OCI-M2 (cell line): ENCODE measurements at regions not wholly inside any gene's neighbourhood (a gene's known extent, or its start where the extent isn't known, plus 50 kb on each side); places are given as distances from the start of the nearest gene placed in this dataset.

Experiments used
- DNase-seq: peaks from one replicate; lab custom pipeline; 2025; ENCODE audit not compliant: unreplicated experiment; lab: John Stamatoyannopoulos, UW

- no peak for DNase-seq
These were observed 170.9 kb downstream of the SLC6A15 start for GRCh38 chr12:84741692-84742091.

GRCh38 chr12:84741031-84741430 is 171.6 kb downstream of the SLC6A15 start:
- DNase-seq: no peak

GRCh38 chr12:84740602-84741001 is 172.0 kb downstream of the SLC6A15 start:
- no peak for DNase-seq

GRCh38 chr12:84738481-84738972 is 174.1 kb downstream of the SLC6A15 start:
- no peak for DNase-seq

- DNase-seq: no peak
These were observed 179.7 kb downstream of the SLC6A15 start for GRCh38 chr12:84732828-84733340.

GRCh38 chr12:84730561-84731162 is 181.9 kb downstream of the SLC6A15 start:
- DNase-seq: no peak

GRCh38 chr12:84727961-84728360 is 184.6 kb downstream of the SLC6A15 start:
- DNase-seq: peak; percentile 29

GRCh38 chr12:84726780-84727179 is 185.8 kb downstream of the SLC6A15 start:
- DNase-seq: no peak

GRCh38 chr12:84723988-84724387 is 188.6 kb downstream of the SLC6A15 start:
- no peak for DNase-seq

GRCh38 chr12:84719997-84720396 is 192.6 kb downstream of the SLC6A15 start:
- no peak for DNase-seq

- DNase-seq: no peak
These were observed 193.7 kb downstream of the SLC6A15 start for GRCh38 chr12:84718906-84719305.

- DNase-seq: no peak
These were observed 199.9 kb downstream of the SLC6A15 start for GRCh38 chr12:84712747-84713146.

- DNase-seq: no peak
These were observed 206.2 kb downstream of the SLC6A15 start for GRCh38 chr12:84706374-84706773.

GRCh38 chr12:84704856-84705255 is 207.7 kb downstream of the SLC6A15 start:
- no peak for DNase-seq

- DNase-seq: no peak
These were observed 210.6 kb downstream of the SLC6A15 start for GRCh38 chr12:84702001-84702400.

- DNase-seq: no peak
These were observed 211.6 kb downstream of the SLC6A15 start for GRCh38 chr12:84701041-84701440.

- no peak for DNase-seq
These were observed 213.8 kb downstream of the SLC6A15 start for GRCh38 chr12:84698576-84699333.

- DNase-seq: no peak
These were observed 215.6 kb downstream of the SLC6A15 start for GRCh38 chr12:84696908-84697540.

GRCh38 chr12:84696281-84696680 is 216.3 kb downstream of the SLC6A15 start:
- DNase-seq: no peak

GRCh38 chr12:84694116-84694515 is 218.5 kb downstream of the SLC6A15 start:
- no peak for DNase-seq

GRCh38 chr12:84692071-84692470 is 220.5 kb downstream of the SLC6A15 start:
- DNase-seq: no peak

- no peak for DNase-seq
These were observed 221.3 kb downstream of the SLC6A15 start for GRCh38 chr12:84691266-84691665.
